ENCODE measurements at regions not wholly inside any gene's neighbourhood (a gene's known extent, or its start where the extent isn't known, plus 50 kb on each side); places are given as distances from the start of the nearest gene placed in this dataset.

DNA sequence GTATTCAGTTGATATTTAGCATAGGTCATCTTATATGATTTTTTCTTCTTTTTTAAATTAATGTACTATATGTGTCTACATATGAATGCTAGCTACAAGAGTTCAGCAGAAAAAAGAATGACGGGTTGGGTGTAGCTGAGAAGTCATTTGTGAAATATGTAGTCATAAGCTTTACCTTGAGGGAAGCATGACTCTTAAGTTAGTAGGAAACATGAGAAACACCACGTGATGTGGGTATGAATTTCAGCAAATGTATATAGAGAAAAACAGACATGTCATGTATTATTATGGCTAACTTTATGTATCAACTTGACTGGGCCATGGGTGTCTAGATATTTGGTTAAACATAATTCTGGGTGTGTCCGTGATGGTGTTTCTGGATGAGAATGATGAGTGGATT, 125.0 kb downstream of the RAP2B start:
- Histone ChIP-seq H3K9me3 (replicated peaks in 1 of 11) (peaks cover 0 to 3% (median 0%) of the 10 kb centered on the region in 11 experiments; a peak in 2 of 22 replicates), H3K27ac (peak overlapping the region in 2 of 11 experiments; percentile 61 to 74; a peak in 1 of 22 replicates), H3K4me2 (peak overlapping the region in 2 of 11 experiments; percentile 74 to 79; a peak in 4 of 22 replicates), H4K20me1 (no peaks in the 10 kb centered on the region), H3K27me3 (no peaks in the 10 kb centered on the region), H3K36me3 (no peaks in the 10 kb centered on the region), H3K4me3 (no peak overlapping the region), H3K4me1 (peaks cover 7 to 87% (median 22%) of the 10 kb centered on the region in 10 experiments; a peak in 19 of 20 replicates), H3K9ac (no peak overlapping the region)
- TF ChIP-seq Cebpa-rat (IDR thresholded peaks at IDR 0.05): no peak

DNA sequence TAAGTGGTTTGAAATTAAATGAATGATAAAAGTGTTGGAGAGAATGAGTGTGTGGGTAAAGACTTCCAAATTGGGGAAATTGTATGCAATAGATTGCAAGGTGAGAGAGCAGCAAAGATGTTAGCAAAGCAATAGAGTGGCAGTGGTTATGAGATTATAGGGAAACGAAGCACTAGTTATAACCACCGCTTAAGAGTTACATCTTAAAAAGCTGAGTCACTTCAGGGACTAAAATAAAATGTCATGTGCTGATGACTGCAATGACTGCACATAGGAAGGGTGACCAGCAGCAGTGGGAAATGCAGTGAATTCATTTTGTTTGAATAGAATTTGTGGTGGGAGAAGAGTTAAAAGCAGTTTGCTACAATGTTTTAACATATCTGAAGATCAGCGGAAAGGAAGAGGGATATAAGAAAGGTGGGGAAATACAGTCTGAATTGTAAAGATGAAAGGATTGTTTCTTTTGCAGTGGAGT, 127.3 kb downstream of the RAP2B start:
- no peaks in the 10 kb centered on the region for H3K36me3 ChIP-seq
- H3K4me1 ChIP-seq: peaks cover 2 to 89% (median 16%) of the 10 kb centered on the region in 10 experiments; a peak in 18 of 20 replicates
- H3K9ac ChIP-seq: peak overlapping the region in 3 of 11 experiments; percentile 28 to 60 (median 47); a peak in 3 of 22 replicates
- H3K27me3 ChIP-seq: no peaks in the 10 kb centered on the region
- no peak for TF ChIP-seq Cebpa-rat (IDR thresholded peaks at IDR 0.05)
- H3K4me3 ChIP-seq: no peak overlapping the region; a peak in 1 of 20 replicates
- peak overlapping the region in 5 of 11 experiments; percentile 8 to 79 (median 56); a peak in 9 of 22 replicates for H3K4me2 ChIP-seq
- no peaks in the 10 kb centered on the region for H3K9me3 ChIP-seq (replicated peaks in 1 of 11)
- H3K27ac ChIP-seq: peak overlapping the region in 4 of 11 experiments; percentile 44 to 74 (median 64); a peak in 7 of 22 replicates
- H4K20me1 ChIP-seq: no peaks in the 10 kb centered on the region

DNA sequence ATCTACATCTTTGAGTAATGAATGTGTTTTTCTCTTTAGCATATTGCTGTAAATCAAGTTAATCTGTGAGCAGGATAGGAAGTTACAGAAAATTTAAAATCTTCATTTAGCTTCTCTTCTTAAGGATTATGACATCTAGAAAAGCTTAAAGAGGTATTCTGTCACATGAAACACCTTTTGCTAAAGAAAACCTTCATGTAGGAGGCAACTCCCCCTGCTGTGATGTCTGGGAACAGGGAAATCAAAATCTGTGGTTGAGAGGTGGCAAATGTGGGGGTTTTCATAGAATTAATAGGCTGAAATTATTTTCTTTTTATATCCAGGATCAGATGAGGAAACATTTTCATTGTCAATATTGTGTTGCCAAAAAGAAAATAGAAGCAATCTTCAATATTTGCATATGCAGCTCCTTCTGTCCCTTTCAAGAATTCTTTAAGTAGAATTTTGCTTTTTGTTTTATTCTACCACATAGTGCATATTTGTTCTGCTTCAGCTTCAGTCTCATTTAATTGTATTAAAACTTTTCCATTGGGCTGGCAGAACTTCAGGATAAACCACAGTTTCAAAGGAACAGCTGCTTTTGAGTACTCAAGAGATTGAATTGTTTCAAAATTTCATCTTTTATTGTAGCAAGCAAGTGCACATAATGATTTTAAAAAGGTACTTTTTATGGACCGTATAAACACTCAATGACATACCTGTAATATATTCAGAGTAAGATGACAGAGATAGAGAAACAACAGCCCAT, 128.4 kb downstream of the RAP2B start:
- peaks cover 0 to 79% (median 9%) of the 10 kb centered on the region in 10 experiments; a peak in 10 of 20 replicates for H3K4me1 ChIP-seq
- H3K4me3 ChIP-seq: no peak overlapping the region
- H3K36me3 ChIP-seq: no peaks in the 10 kb centered on the region
- peak overlapping the region in 3 of 11 experiments; percentile 6 to 74 (median 67); a peak in 3 of 22 replicates for H3K27ac ChIP-seq
- TF ChIP-seq Cebpa-rat (IDR thresholded peaks at IDR 0.05): no peak
- no peaks in the 10 kb centered on the region for H3K9me3 ChIP-seq (replicated peaks in 1 of 11)
- H3K4me2 ChIP-seq: peak overlapping the region in 3 of 11 experiments; percentile 56 to 79 (median 74); a peak in 5 of 22 replicates
- no peaks in the 10 kb centered on the region for H4K20me1 ChIP-seq
- no peaks in the 10 kb centered on the region for H3K27me3 ChIP-seq
- peak overlapping the region in 1 of 11 experiments; percentile 32; a peak in 1 of 22 replicates for H3K9ac ChIP-seq

DNA sequence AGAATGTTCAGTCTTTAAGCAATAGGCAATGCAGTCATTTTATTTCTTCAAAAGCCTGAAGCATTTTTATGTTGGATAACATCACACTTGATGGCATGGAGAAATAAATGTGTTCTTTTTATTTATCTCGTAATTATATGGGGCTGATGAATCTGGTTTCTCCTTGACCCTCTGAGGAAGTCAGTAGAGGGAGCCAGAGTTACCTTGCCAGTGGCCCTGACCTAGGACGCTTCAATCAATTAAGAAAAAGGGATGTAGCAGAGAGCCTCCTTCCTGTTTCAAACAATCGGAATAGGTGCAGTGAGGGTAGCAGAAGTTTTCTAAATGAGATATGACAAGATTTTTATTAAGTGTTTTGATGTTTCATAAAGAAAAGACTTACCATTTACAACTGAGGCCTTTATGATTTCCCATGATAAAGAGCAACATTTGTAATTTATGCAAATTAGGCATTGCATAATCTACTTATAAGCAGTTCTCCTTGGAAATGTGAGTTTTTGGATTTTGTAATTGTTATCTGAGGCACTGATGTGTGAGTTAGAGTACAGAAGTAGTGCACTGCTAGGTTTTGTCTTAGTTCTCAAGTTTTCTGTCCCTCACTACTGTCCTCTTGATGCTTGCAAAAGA, 129.1 kb downstream of the RAP2B start:
- peaks cover 0 to 71% (median 5%) of the 10 kb centered on the region in 10 experiments; a peak in 10 of 20 replicates for H3K4me1 ChIP-seq
- TF ChIP-seq Cebpa-rat (IDR thresholded peaks at IDR 0.05): no peak
- H4K20me1 ChIP-seq: no peaks in the 10 kb centered on the region
- no peaks in the 10 kb centered on the region for H3K36me3 ChIP-seq
- 0 out of 22 replicates have a peak overlapping the region, but pooled peaks of 1 of the 11 experiments have one; percentile 32 for H3K9ac ChIP-seq
- no peaks in the 10 kb centered on the region for H3K27me3 ChIP-seq
- peak overlapping the region in 2 of 11 experiments; percentile 6 to 21; a peak in 2 of 22 replicates for H3K27ac ChIP-seq
- peak overlapping the region in 2 of 11 experiments; percentile 74 to 79; a peak in 4 of 22 replicates for H3K4me2 ChIP-seq
- H3K4me3 ChIP-seq: no peak overlapping the region
- H3K9me3 ChIP-seq (replicated peaks in 1 of 11): no peaks in the 10 kb centered on the region

DNA sequence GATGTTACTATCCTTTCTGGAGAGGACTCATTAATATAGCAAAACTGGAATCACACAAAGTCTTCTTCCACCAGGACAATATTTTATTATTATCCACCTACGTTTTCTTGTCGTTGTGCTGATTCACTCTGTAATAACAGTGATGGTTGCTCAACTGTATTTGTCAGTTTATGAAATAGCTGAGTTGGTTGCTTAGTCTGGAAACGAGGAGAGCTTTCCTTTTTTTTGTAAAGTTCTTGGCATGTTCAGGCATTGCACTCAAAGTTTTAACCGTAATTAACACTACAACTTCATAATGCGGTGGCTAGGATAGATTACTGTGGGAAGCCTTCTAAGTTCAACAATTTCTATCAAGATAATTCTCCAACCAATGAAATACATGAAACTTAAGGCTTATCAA, 131.2 kb downstream of the RAP2B start:
- Histone ChIP-seq H3K27me3 (no peaks in the 10 kb centered on the region), H3K36me3 (no peaks in the 10 kb centered on the region), H3K4me2 (peak overlapping the region in 2 of 11 experiments; percentile 43 to 57; a peak in 3 of 22 replicates), H3K27ac (peak overlapping the region in 1 of 11 experiments; percentile 3; a peak in 1 of 22 replicates), H3K9ac (no peak overlapping the region), H3K9me3 (replicated peaks in 1 of 11) (no peaks in the 10 kb centered on the region), H3K4me1 (peaks cover 0 to 50% (median 5%) of the 10 kb centered on the region in 10 experiments; a peak in 10 of 20 replicates), H3K4me3 (no peak overlapping the region), H4K20me1 (no peaks in the 10 kb centered on the region)
- no peak for TF ChIP-seq Cebpa-rat (IDR thresholded peaks at IDR 0.05)

DNA sequence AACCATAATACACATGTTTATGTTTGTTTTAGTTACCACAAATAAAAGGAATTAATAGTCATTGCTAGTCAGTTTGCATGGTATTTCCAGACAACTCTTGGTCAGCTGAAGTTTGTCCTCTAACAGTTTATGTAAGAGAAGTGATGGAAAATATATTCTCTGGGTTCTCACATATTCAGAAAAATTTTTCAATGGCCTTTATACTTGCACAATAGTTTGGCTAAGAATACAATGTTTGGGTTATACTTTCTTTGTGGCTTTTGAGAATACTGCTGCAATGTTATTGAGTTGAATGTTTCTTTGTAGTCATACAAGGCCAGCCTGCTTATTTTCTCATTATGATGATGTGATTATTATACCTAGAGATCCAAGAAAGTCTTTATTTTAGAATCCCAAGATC, 133.9 kb downstream of the RAP2B start:
- peaks cover 0 to 24% (median 0%) of the 10 kb centered on the region in 10 experiments; a peak in 7 of 20 replicates for H3K4me1 ChIP-seq
- TF ChIP-seq Cebpa-rat (IDR thresholded peaks at IDR 0.05): no peak

DNA sequence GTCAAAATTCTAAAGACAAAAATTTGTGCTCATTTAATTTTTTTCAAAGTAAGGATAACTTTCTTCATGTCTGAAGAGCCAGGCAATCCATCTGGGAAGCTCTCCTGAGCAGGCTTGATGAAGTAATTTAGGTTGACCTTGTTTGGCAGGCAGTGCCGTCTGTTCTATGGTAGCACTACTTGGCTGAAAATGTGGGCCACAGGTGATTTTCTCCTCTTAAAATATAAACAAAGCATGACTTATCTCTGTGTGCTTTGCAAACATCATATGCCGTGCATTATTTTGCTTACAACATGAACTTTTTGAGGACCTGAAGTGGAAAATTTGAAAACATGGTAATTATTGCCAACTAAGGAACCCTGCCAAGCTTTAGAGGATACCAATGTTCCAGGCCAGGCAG, 143.2 kb downstream of the RAP2B start:
- no peak for TF ChIP-seq Cebpa-rat (IDR thresholded peaks at IDR 0.05)
- H3K27ac ChIP-seq: no peak overlapping the region
- H3K4me3 ChIP-seq: no peak overlapping the region
- H3K9ac ChIP-seq: no peak overlapping the region
- no peaks in the 10 kb centered on the region for H3K36me3 ChIP-seq
- H3K9me3 ChIP-seq (replicated peaks in 1 of 11): no peaks in the 10 kb centered on the region
- no peaks in the 10 kb centered on the region for H3K27me3 ChIP-seq
- H3K4me2 ChIP-seq: no peak overlapping the region
- no peaks in the 10 kb centered on the region for H4K20me1 ChIP-seq
- no peaks in the 10 kb centered on the region for H3K4me1 ChIP-seq

More for the DNA sequence above, 133.9 kb downstream of the RAP2B start:
- no peak overlapping the region for H3K4me3 ChIP-seq
- no peaks in the 10 kb centered on the region for H4K20me1 ChIP-seq
- no peaks in the 10 kb centered on the region for H3K9me3 ChIP-seq (replicated peaks in 1 of 11)
- no peaks in the 10 kb centered on the region for H3K27me3 ChIP-seq
- no peak overlapping the region for H3K9ac ChIP-seq
- no peak overlapping the region for H3K4me2 ChIP-seq
- no peaks in the 10 kb centered on the region for H3K36me3 ChIP-seq
- H3K27ac ChIP-seq: no peak overlapping the region

DNA sequence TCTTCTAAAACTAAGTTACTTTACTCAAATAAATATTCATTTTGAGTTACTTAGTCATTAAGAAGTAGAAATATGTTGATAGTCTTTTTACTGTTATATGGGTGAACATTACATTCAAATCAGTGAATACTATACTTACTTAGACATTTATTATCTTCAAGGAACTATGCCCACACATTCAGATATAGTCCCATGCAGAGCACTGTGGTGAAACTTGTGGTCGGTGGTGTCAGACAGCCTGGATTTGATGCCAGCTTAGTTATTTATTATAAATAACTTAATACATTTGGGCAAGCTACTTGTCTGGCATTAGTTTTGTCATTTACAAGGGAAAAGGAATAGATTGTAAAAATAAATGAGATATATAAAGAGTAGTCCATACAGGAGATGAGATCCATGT, 149.5 kb downstream of the RAP2B start:
- Histone ChIP-seq H3K4me3 (no peak overlapping the region), H4K20me1 (no peaks in the 10 kb centered on the region), H3K4me2 (no peak overlapping the region), H3K36me3 (no peaks in the 10 kb centered on the region), H3K9ac (no peak overlapping the region), H3K27me3 (no peaks in the 10 kb centered on the region), H3K27ac (no peak overlapping the region), H3K9me3 (replicated peaks in 1 of 11) (peaks cover 0 to 10% (median 5%) of the 10 kb centered on the region in 11 experiments; a peak in 8 of 22 replicates), H3K4me1 (peaks cover 0 to 17% (median 0%) of the 10 kb centered on the region in 10 experiments; a peak in 4 of 20 replicates)
- no peak for TF ChIP-seq Cebpa-rat (IDR thresholded peaks at IDR 0.05)

Data from BLaER1 treated with 17β-estradiol and CSF1 and Interleukin-3, amounts not matched to agents 10 nM and 100 nM (cell line).